ENCODE measurements at regions not wholly inside any gene's neighbourhood (a gene's known extent, or its start where the extent isn't known, plus 50 kb on each side); places are given as distances from the start of the nearest gene placed in this dataset.

DNA sequence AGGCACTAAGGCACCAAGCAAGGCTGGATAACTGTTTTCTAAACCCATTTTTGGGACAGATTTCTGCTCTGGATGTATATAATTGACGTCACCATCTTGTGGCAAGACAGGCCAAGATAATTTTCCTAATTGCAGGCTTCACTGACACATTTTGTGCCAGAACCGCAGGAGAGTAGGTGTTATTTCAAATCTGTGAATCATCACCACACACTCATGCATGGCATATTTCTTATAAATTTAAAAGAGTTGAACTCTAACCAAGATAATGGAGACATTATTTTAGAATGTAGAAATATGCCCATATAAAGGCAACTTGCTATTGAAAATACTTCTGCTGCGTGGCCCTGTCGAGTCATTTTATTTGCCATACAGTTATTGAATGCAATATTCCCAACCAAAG is 68.3 kb upstream of the ACYP2 start:
- TF ChIP-seq CTCF (conservative IDR thresholded peaks at IDR 0.05) (no peak), ZFX (IDR thresholded peaks at IDR 0.05) (no peak)
